ENCODE measurements at regions not wholly inside any gene's neighbourhood (a gene's known extent, or its start where the extent isn't known, plus 50 kb on each side); places are given as distances from the start of the nearest gene placed in this dataset.

DNA sequence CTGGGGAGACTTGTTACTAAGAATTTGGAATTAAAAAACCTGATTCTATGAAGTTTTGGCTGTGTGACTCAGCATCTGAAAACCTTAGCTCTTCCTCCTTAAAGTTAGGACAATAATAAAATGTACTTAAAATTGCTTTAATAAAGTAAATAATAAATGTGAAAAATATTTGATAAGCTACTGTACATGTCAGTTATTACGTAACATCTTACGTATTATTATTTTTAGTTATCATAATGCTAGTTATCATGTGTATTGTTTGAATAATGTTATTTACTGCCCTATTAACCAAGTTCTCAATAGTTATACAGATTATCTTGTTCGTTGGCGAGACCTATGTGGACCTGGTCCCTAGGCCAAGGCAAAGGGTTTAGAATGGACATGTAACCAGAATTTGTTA is 449.2 kb upstream of the ADGRL3 start:
- TF ChIP-seq, protein P1, sequence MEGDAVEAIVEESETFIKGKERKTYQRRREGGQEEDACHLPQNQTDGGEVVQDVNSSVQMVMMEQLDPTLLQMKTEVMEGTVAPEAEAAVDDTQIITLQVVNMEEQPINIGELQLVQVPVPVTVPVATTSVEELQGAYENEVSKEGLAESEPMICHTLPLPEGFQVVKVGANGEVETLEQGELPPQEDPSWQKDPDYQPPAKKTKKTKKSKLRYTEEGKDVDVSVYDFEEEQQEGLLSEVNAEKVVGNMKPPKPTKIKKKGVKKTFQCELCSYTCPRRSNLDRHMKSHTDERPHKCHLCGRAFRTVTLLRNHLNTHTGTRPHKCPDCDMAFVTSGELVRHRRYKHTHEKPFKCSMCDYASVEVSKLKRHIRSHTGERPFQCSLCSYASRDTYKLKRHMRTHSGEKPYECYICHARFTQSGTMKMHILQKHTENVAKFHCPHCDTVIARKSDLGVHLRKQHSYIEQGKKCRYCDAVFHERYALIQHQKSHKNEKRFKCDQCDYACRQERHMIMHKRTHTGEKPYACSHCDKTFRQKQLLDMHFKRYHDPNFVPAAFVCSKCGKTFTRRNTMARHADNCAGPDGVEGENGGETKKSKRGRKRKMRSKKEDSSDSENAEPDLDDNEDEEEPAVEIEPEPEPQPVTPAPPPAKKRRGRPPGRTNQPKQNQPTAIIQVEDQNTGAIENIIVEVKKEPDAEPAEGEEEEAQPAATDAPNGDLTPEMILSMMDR (IDR thresholded peaks at IDR 0.05) = no peak

DNA sequence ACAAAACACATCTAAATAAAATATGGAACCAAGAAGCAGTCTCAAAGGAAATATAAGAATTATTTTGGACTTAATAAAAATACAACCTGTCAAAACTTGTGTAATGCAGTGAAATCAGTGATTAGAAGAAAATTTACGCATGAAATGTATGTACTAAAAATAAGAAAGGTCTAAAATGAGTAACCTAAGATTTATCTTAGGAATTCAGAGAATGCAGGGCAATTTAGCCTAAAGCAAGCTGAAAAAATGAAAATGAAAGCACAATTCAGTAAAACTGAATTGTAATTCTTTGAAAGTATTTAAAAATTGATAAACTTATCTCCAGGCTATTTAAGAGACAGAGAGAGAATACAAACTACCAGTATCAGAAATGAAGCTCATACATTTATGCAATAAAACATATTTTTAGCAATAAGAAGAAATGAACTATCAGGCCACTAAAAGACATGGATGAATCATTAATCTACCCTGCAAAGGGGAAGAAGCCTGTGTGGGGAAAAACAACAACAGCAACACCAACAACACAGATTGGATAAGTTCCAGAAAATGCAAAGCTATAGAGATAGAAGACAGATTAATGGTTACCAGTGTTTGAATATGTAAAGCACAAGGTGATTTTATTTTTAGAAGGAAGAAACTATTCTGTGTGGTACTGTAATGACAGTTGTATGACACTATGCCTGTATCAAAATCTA is 442.0 kb upstream of the ADGRL3 start:
- TF ChIP-seq, protein P1 (IDR thresholded peaks at IDR 0.05) = no peak

DNA sequence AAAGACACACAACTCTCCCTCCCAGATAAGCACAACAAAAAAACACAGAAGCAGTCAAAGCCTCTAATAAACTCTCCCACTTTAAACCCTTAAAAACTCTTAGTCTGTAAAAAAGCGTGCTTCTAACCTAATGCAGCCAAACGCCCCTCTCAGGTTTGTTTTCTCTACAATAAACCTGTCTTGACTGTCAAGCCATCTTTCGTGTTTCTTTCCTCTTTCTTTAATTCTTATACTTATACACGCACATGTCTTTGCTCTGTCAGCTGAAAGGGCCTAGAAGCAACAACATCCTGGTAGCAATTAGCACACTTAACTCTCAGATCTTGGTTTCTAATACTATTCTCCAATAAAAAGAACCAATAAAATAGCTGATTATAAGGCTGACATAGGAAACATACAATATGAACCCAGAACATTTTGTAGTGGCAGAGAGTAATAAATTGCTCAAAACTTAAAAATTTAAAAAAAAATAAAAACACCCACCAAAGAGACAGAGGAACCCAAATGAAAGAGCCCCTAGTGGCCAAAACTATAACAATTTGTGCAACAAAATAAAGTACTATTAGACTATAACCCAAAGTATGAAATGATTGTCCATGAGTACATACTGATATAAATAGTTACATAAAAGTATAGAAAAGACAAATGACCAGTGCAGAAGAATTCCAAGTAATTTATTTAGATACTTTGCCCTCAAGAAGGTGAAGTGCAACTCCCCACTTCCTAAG is 440.4 kb upstream of the ADGRL3 start:
- TF ChIP-seq, protein P1 (IDR thresholded peaks at IDR 0.05) = no peak

DNA sequence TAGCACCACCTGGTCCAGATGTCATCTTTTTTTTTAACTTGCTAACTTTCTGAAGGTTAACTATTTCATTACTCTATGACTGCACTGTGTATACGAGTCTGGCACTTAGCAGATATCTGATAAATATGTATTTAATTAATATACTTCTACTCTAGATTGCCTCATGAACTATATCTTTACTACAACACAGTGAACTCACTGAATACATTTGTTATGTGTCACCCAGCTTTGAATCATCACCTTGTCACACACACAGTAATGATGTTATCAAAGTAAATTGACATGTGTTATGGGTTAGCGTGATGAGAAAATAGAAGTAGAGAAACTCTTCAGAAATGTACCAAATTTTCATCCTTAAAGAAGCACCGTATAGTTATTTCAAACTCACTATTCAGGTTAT is 419.3 kb upstream of the ADGRL3 start:
- TF ChIP-seq, protein P1 (IDR thresholded peaks at IDR 0.05) = no peak

DNA sequence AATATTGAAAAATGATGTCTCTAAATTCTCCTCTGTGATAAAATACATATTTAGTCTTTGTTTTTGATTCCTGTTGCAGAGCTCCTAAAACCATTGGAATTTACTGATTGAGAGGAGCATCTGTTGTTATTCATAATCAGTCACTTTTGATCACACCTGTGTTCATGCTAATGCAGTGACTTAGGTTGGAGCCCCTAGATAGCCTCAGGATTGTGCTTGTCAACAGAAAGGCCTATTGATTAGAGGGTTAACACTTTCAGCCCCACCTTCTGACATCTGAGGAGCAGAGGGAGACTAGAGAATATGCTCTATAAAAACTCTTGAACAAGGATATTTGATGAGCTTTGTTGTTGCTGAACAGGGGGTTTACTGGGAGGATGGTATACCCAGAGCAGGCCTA is 409.5 kb upstream of the ADGRL3 start:
- TF ChIP-seq, protein P1 (IDR thresholded peaks at IDR 0.05) = no peak

DNA sequence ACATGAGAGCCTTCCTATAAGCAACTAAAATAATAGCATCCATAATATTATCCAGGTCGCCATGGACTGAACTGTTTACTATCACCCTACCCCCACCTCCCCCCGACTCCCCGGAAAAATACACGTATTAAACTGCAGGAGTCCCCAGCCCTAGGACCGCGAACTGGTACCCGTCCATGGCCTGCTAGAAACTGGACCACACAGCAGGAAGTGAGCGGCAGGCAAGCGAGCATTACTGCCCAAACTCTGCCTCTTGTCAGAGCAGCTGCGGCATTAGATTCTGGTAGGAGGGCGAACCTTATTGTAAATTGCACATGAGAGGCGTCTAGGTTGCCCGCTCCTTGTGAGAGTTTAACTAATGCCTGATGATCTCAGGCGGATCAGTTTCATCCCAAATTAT is 405.8 kb upstream of the ADGRL3 start:
- TF ChIP-seq, protein P1 (IDR thresholded peaks at IDR 0.05) = no peak

DNA sequence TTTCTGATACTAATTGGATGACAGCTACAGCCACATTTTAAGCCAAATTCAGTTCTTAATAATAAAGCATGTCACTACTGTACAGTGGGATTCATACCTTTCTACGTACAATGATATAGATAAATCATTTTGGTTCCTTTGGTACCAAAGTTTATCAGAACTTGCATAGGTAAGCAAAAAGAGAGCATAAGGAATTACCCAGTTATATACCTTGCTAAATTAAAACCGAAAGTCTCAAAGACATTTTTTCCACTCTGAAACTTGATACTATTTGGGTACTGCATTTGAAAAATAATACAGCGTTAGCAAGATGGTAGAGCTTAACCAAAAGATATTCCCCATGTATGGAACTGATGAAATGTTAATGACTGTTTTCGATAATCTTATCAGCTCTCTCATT is 400.9 kb upstream of the ADGRL3 start:
- TF ChIP-seq, protein P1 (IDR thresholded peaks at IDR 0.05) = no peak
